ENCODE measurements at regions not wholly inside any gene's neighbourhood (a gene's known extent, or its start where the extent isn't known, plus 50 kb on each side); places are given as distances from the start of the nearest gene placed in this dataset.

DNA sequence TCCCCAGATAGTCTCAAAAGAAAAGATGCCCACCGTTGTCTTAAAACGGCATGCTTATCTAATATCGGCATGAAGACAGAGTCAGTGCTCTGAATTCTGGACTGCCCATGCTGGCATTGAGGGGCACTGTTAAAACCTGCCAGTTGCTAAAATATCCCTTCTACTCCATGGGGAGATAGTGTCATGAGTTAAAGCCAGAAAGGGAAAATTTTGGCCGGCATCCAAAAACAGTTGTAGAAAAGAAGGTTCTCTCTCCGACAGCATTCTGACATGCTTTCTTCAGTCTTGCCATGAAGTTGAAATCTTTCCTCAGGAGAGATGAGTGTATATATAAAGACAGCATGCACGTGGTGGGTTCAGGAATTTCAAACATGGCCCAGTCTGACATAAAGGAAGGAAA is 401.3 kb upstream of the PIK3C3 start:
- peaks cover 2% of the 10 kb centered on the region for H3K9me1 ChIP-seq (replicated peaks; ENCODE audit: control insufficient read depth, extremely low read depth, insufficient read depth, low read length)
- no peak overlapping the region for H2AFZ ChIP-seq (ENCODE audit: low read depth, low read length)
- no peak overlapping the region for H3K4me3 ChIP-seq (replicated peaks in 1 of 3; ENCODE audit: insufficient read depth in 1 of 3, low read depth in 1 of 3, low read length in 3 of 3)
- TF ChIP-seq GATA2 (IDR thresholded peaks at IDR 0.05; ENCODE audit: insufficient read depth, insufficient read length, low read depth, low read length): no peak
- no peak for TF ChIP-seq POLR2AphosphoS5 (IDR thresholded peaks at IDR 0.05; ENCODE audit: insufficient read depth, low read depth, low read length)
- TF ChIP-seq FOS (IDR thresholded peaks at IDR 0.05; ENCODE audit: borderline replicate concordance, insufficient read depth, low read length): no peak
- TF ChIP-seq POLR2A (IDR thresholded peaks at IDR 0.05; ENCODE audit: low read depth, low read length): no peak
- TF ChIP-seq, protein P1, sequence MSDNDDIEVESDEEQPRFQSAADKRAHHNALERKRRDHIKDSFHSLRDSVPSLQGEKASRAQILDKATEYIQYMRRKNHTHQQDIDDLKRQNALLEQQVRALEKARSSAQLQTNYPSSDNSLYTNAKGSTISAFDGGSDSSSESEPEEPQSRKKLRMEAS (IDR thresholded peaks at IDR 0.05; ENCODE audit: insufficient read depth, insufficient read length): no peak
- no peak for TF ChIP-seq JUN (IDR thresholded peaks at IDR 0.05; ENCODE audit: borderline replicate concordance, insufficient read depth, insufficient read length, low read depth)
- no peak for TF ChIP-seq MYC (IDR thresholded peaks at IDR 0.05; ENCODE audit: low read depth, low read length)
- TF ChIP-seq EZH2 (IDR thresholded peaks at IDR 0.05; ENCODE audit: borderline replicate concordance, low read depth, low read length, severe bottlenecking): no peak
- TF ChIP-seq, protein P2, sequence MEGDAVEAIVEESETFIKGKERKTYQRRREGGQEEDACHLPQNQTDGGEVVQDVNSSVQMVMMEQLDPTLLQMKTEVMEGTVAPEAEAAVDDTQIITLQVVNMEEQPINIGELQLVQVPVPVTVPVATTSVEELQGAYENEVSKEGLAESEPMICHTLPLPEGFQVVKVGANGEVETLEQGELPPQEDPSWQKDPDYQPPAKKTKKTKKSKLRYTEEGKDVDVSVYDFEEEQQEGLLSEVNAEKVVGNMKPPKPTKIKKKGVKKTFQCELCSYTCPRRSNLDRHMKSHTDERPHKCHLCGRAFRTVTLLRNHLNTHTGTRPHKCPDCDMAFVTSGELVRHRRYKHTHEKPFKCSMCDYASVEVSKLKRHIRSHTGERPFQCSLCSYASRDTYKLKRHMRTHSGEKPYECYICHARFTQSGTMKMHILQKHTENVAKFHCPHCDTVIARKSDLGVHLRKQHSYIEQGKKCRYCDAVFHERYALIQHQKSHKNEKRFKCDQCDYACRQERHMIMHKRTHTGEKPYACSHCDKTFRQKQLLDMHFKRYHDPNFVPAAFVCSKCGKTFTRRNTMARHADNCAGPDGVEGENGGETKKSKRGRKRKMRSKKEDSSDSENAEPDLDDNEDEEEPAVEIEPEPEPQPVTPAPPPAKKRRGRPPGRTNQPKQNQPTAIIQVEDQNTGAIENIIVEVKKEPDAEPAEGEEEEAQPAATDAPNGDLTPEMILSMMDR (IDR thresholded peaks at IDR 0.05; ENCODE audit: extremely low read depth in 1 of 2, insufficient read depth in 1 of 2, low read depth in 1 of 2, low read length in 2 of 2): no peak
- no peaks in the 10 kb centered on the region for H4K20me1 ChIP-seq (replicated peaks; ENCODE audit: control insufficient read depth, extremely low read depth, insufficient read depth, low read length)
- intact Hi-C loops (cut with micrococcal nuclease) (loop anchor here (10.0 kb wide), 1 partner anchor 191 kb away; no protein-coding TSS in a partner anchor), dilution Hi-C loops (cut with MboI; ENCODE audit: extremely low pct_ligation_motif_present, low sequenced_read_pairs) (no loop called here)
- DNase-seq (ENCODE audit: low read depth, low spot score) (no peak), FAIRE-seq (no peak)
- no TSS peak for BruUV-seq (replicated peaks)
- no peaks in the 10 kb centered on the region for H3K4me1 ChIP-seq (ENCODE audit: control insufficient read depth, extremely low read depth, insufficient read depth, low read length)
- H3K9me3 ChIP-seq (replicated peaks; ENCODE audit: control insufficient read depth, insufficient read depth, low read length): no peaks in the 10 kb centered on the region
- H3K79me2 ChIP-seq (ENCODE audit: control insufficient read depth, insufficient read depth, low read length): no peaks in the 10 kb centered on the region
- no peaks in the 10 kb centered on the region for H3K36me3 ChIP-seq (ENCODE audit: control insufficient read depth in 2 of 2, extremely low read depth in 1 of 2, insufficient read depth in 2 of 2, low read length in 2 of 2)
- no peak overlapping the region for H3K27ac ChIP-seq (ENCODE audit: insufficient read depth, low read depth, low read length)
- H3K4me2 ChIP-seq (ENCODE audit: insufficient read depth, low read length): no peak overlapping the region
- H3K27me3 ChIP-seq (ENCODE audit: control insufficient read depth in 2 of 2, insufficient read depth in 2 of 2, low read length in 2 of 2): no peaks in the 10 kb centered on the region
- H3K9ac ChIP-seq (replicated peaks; ENCODE audit: extremely low read depth, insufficient read depth, low read length): no peak overlapping the region
- POLR2A ChIA-PET: no interaction called here
- CTCF ChIA-PET: no interaction called here

All from endothelial cell of umbilical vein (primary cell).